SK-N-SH (cell line): ENCODE measurements at regions not wholly inside any gene's neighbourhood (a gene's known extent, or its start where the extent isn't known, plus 50 kb on each side); places are given as distances from the start of the nearest gene placed in this dataset.

Source experiments
- CTCF ChIA-PET: fragments of 300-600, 350-600 bp; formaldehyde crosslinking; extraction: SDS; loops from one replicate; lab custom pipeline; 2021; lab: Yijun Ruan, JAX
- POLR2A ChIA-PET: fragments of 350-600 bp; sonication (Branson Sonifier 250); formaldehyde crosslinking; extraction: SDS; loops from one replicate; lab custom pipeline; 2020; ENCODE audit warnings: antibody characterized with exemption, inconsistent platforms; lab: Yijun Ruan, JAX
- DNase-seq: peaks from one replicate; pipeline ENCODE4 v3.0.0; 2012
- H2AFZ ChIP-seq: fragments of 200-600 bp; sonication (generic); 2 replicates; pipeline ENCODE4 v1.8.1; 2016; ENCODE audit warnings: antibody characterized with exemption, mild to moderate bottlenecking, low read depth
- H3F3A ChIP-seq: fragments of 200-600 bp; sonication (generic); replicated peaks from 2 replicates; pipeline ENCODE3; 2016; ENCODE audit warnings: antibody characterized with exemption, mild to moderate bottlenecking; ENCODE audit not compliant: insufficient read depth
- H3K27ac ChIP-seq, 2 experiments: fragments of 200-500 bp in 1 of 2; fragments of 200-600 bp in 1 of 2; sonication (Bioruptor generic) in 1 of 2; sonication (generic), shearing (Covaris generic) in 1 of 2; 2 replicates each; pipeline versions ENCODE4 v1.5.1 to v1.6.1; 2014 to 2016; ENCODE audit warnings: low read depth in 2 of 2, inconsistent platforms in 1 of 2, low read length in 1 of 2, mild to moderate bottlenecking in 1 of 2, mixed read lengths in 1 of 2
- H3K27me3 ChIP-seq: fragments of 200-600 bp; sonication (generic), shearing (Covaris generic); 2 replicates; pipeline ENCODE4 v1.6.1; 2016; ENCODE audit warnings: mixed run types; ENCODE audit not compliant: insufficient read depth
- H3K36me3 ChIP-seq, 2 experiments: fragments of 200-500 bp in 1 of 2; fragments of 200-600 bp in 1 of 2; sonication (Bioruptor generic) in 1 of 2; sonication (generic) in 1 of 2; replicated peaks in 1 of 2; 2 replicates each; pipeline versions ENCODE3 to v1.5.1; 2014 to 2016; ENCODE audit warnings: low read length in 1 of 2, mild to moderate bottlenecking in 1 of 2; ENCODE audit not compliant: insufficient read depth in 2 of 2, control insufficient read depth in 1 of 2
- H3K4me1 ChIP-seq, 2 experiments: fragments of 200-500 bp in 1 of 2; fragments of 200-600 bp in 1 of 2; sonication (Bioruptor generic) in 1 of 2; sonication (generic), shearing (Covaris generic) in 1 of 2; 2 replicates each; pipeline versions ENCODE4 v1.5.1 to v1.6.1; 2014 to 2016; ENCODE audit warnings: low read depth in 1 of 2, low read length in 1 of 2, mixed run types in 1 of 2; ENCODE audit not compliant: insufficient read depth in 2 of 2, control insufficient read depth in 1 of 2
- H3K4me2 ChIP-seq: fragments of 200-600 bp; sonication (generic), shearing (Covaris generic); 2 replicates; pipeline ENCODE4 v1.6.1; 2017; ENCODE audit warnings: mixed run types
- H3K4me3 ChIP-seq, 2 experiments: fragments of 200-500 bp in 1 of 2; fragments of 200-600 bp in 1 of 2; sonication (Bioruptor generic) in 1 of 2; sonication (generic), shearing (Covaris generic) in 1 of 2; 2 replicates each; pipeline versions ENCODE4 v1.5.1 to v1.8.1; 2014 to 2016; ENCODE audit warnings: low read depth in 2 of 2, inconsistent platforms in 1 of 2, low read length in 1 of 2, mild to moderate bottlenecking in 1 of 2, mixed read lengths in 1 of 2, moderate library complexity in 1 of 2
- H3K79me2 ChIP-seq: fragments of 200-600 bp; sonication (generic); 2 replicates; pipeline ENCODE4 v1.8.1; 2017; ENCODE audit warnings: mild to moderate bottlenecking; ENCODE audit not compliant: insufficient read depth
- H3K9ac ChIP-seq: fragments of 200-600 bp; sonication (generic); 2 replicates; pipeline ENCODE4 v1.6.1; 2017; ENCODE audit warnings: mixed run types
- H3K9me2 ChIP-seq: fragments of 200-600 bp; sonication (generic); 2 replicates; pipeline ENCODE4 v1.6.1; 2017; ENCODE audit warnings: mixed run types
- H3K9me3 ChIP-seq: fragments of 200-600 bp; sonication (generic); 2 replicates; pipeline ENCODE4 v1.6.1; 2017; ENCODE audit warnings: mixed run types, mild to moderate bottlenecking, moderate library complexity
- H4K20me1 ChIP-seq: fragments of 200-600 bp; sonication (generic); 2 replicates; pipeline ENCODE4 v1.6.1; 2017; ENCODE audit warnings: mild to moderate bottlenecking, mixed run types; ENCODE audit not compliant: insufficient read depth
- EP300 ChIP-seq, 2 experiments: IDR thresholded peaks; 2 replicates each; pipeline versions ENCODE4 v1.4.0 to v1.6.1; 2012; ENCODE audit warnings: borderline replicate concordance in 1 of 2, low read depth in 1 of 2, low read length in 1 of 2
- EZH2phosphoT487 ChIP-seq: fragments of 200-600 bp; sonication (generic); IDR thresholded peaks from 2 replicates; pipeline ENCODE4 v1.6.1; 2017; ENCODE audit warnings: low read depth, mixed run types, mild to moderate bottlenecking, antibody characterized with exemption, moderate library complexity, borderline replicate concordance
- NRF1 ChIP-seq: IDR thresholded peaks from 2 replicates; pipeline ENCODE4 v1.6.1; 2012; ENCODE audit warnings: low read depth, mild to moderate bottlenecking, low read length
- RAD21 ChIP-seq: IDR thresholded peaks from 2 replicates; pipeline ENCODE4 v1.6.1; 2012; ENCODE audit warnings: mild to moderate bottlenecking, low read length
- RCOR1 ChIP-seq: fragments of 150-350 bp; IDR thresholded peaks from 2 replicates; pipeline ENCODE4 v1.6.1; 2017; ENCODE audit warnings: antibody characterized with exemption, low read length
- WGBS: methylation state at CpG from one replicate; pipeline ENCODE4 v1.1.6; 2017; ENCODE audit warnings: low lambda C conversion rate; 5-methylcytosine and 5-hydroxymethylcytosine counted together
- TF ChIP-seq, protein P1 (sequence below): fragments of 150-350 bp; IDR thresholded peaks from 2 replicates; pipeline ENCODE4 v1.6.1; 2017; ENCODE audit warnings: antibody characterized with exemption, low read length, low read depth, borderline replicate concordance
- TF ChIP-seq, protein P2 (sequence below): IDR thresholded peaks from 2 replicates; pipeline ENCODE4; 2012
- TF ChIP-seq, protein P3 (sequence below): IDR thresholded peaks from 2 replicates; pipeline ENCODE4 v1.4.0; 2012; ENCODE audit warnings: low read depth, borderline replicate concordance
- TF ChIP-seq, protein P4 (sequence below): IDR thresholded peaks from 2 replicates; pipeline ENCODE4 v1.4.0; 2012; ENCODE audit warnings: low read depth
- TF ChIP-seq, protein P5 (sequence below): IDR thresholded peaks from 2 replicates; pipeline ENCODE4 v1.4.0; 2012; ENCODE audit warnings: low read depth, borderline replicate concordance

DNA sequence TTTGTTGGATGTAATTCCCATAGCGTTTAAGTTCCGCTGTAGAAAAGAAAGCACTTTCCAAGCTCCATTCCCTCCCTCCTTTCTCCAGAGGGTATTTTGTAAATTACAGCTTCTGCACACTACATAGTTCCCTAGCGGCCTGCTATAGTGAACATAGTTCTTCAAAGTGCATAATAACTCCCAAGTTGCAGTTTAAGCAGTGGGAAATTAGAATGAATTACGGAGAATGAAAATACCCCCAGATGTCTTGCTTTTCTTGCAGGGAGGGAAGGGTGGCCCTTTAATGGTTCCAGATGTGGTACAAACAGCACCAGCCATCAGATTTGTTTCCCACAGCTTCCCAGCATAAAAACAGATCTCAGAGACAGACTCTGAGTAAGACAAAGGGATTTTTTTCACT is 893.9 kb downstream of the SUCLG1 start:
- Histone ChIP-seq H3K27ac (no peak overlapping the region), H3K4me2 (no peak overlapping the region), H3K9ac (no peak overlapping the region), H3K36me3 (no peaks in the 10 kb centered on the region), H3F3A (no peaks in the 10 kb centered on the region), H3K9me2 (no peaks in the 10 kb centered on the region; the same call in 1 of the 2 replicates), H4K20me1 (no peaks in the 10 kb centered on the region), H3K79me2 (no peaks in the 10 kb centered on the region), H3K9me3 (no peaks in the 10 kb centered on the region), H3K4me1 (no peaks in the 10 kb centered on the region), H3K4me3 (no peak overlapping the region), H3K27me3 (no peaks in the 10 kb centered on the region), H2AFZ (no peak overlapping the region)
- ChIA-PET CTCF (interaction anchor here (1.6 kb wide), 1 partner anchor 15 kb away, joined by 5 read pairs; no protein-coding TSS in a partner anchor), POLR2A (no interaction called here)
- TF ChIP-seq, protein P1, sequence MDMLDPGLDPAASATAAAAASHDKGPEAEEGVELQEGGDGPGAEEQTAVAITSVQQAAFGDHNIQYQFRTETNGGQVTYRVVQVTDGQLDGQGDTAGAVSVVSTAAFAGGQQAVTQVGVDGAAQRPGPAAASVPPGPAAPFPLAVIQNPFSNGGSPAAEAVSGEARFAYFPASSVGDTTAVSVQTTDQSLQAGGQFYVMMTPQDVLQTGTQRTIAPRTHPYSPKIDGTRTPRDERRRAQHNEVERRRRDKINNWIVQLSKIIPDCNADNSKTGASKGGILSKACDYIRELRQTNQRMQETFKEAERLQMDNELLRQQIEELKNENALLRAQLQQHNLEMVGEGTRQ = no peak
- TF ChIP-seq EP300 (IDR thresholded peaks at IDR 0.05; ENCODE audit: borderline replicate concordance in 1 of 2, low read depth in 1 of 2, low read length in 1 of 2) = no peak
- no peak for DNase-seq
- 17% methylated on average over 4 of the region's 4 CpGs for WGBS

DNA sequence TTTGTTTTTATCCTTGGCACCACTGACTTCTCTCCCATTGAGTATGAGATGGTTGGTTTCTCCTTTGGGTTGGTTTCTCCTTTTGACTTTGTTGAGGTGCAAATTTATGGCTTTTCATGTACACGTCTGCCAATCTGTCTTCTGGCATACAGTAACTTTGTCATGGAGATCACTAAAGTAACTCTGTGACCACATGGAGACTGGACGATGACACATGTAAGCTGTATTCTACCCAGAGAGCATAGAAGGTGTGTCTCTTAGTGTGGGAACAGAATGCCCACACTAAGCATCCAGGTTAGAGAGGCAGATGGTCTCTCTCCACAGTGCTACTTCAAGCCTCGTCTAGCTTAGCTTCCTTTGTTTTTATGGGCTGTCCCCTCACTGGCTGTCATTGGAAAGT is 897.5 kb downstream of the SUCLG1 start:
- H3K9ac ChIP-seq = no peak overlapping the region
- no peak overlapping the region for H3K27ac ChIP-seq
- H3K4me3 ChIP-seq = no peak overlapping the region
- 2% methylated on average over 3 of the region's 3 CpGs for WGBS
- H3K27me3 ChIP-seq = no peaks in the 10 kb centered on the region
- H3K9me2 ChIP-seq = no peaks in the 10 kb centered on the region
- ChIA-PET CTCF (no interaction called here), POLR2A (no interaction called here)
- DNase-seq = no peak
- H3K4me2 ChIP-seq = no peak overlapping the region
- H3K4me1 ChIP-seq = no peaks in the 10 kb centered on the region
- H3K79me2 ChIP-seq = no peaks in the 10 kb centered on the region
- no peaks in the 10 kb centered on the region for H3K9me3 ChIP-seq
- H3K36me3 ChIP-seq = no peaks in the 10 kb centered on the region
- H4K20me1 ChIP-seq = no peaks in the 10 kb centered on the region
- no peak overlapping the region for H2AFZ ChIP-seq
- no peaks in the 10 kb centered on the region for H3F3A ChIP-seq
- TF ChIP-seq NRF1 (no peak), RAD21 (no peak), RCOR1 (no peak), EZH2phosphoT487 (no peak), EP300 (IDR thresholded peaks at IDR 0.05; ENCODE audit: borderline replicate concordance in 1 of 2, low read depth in 1 of 2, low read length in 1 of 2) (no peak)
- TF ChIP-seq, protein P2, sequence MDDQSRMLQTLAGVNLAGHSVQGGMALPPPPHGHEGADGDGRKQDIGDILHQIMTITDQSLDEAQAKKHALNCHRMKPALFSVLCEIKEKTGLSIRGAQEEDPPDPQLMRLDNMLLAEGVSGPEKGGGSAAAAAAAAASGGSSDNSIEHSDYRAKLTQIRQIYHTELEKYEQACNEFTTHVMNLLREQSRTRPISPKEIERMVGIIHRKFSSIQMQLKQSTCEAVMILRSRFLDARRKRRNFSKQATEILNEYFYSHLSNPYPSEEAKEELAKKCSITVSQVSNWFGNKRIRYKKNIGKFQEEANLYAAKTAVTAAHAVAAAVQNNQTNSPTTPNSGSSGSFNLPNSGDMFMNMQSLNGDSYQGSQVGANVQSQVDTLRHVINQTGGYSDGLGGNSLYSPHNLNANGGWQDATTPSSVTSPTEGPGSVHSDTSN = no peak
- TF ChIP-seq, protein P3, sequence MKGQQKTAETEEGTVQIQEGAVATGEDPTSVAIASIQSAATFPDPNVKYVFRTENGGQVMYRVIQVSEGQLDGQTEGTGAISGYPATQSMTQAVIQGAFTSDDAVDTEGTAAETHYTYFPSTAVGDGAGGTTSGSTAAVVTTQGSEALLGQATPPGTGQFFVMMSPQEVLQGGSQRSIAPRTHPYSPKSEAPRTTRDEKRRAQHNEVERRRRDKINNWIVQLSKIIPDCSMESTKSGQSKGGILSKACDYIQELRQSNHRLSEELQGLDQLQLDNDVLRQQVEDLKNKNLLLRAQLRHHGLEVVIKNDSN = no peak
- TF ChIP-seq, protein P4, sequence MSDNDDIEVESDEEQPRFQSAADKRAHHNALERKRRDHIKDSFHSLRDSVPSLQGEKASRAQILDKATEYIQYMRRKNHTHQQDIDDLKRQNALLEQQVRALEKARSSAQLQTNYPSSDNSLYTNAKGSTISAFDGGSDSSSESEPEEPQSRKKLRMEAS = no peak
- TF ChIP-seq, protein P5, sequence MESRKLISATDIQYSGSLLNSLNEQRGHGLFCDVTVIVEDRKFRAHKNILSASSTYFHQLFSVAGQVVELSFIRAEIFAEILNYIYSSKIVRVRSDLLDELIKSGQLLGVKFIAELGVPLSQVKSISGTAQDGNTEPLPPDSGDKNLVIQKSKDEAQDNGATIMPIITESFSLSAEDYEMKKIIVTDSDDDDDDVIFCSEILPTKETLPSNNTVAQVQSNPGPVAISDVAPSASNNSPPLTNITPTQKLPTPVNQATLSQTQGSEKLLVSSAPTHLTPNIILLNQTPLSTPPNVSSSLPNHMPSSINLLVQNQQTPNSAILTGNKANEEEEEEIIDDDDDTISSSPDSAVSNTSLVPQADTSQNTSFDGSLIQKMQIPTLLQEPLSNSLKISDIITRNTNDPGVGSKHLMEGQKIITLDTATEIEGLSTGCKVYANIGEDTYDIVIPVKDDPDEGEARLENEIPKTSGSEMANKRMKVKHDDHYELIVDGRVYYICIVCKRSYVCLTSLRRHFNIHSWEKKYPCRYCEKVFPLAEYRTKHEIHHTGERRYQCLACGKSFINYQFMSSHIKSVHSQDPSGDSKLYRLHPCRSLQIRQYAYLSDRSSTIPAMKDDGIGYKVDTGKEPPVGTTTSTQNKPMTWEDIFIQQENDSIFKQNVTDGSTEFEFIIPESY = no peak
- TF ChIP-seq, all 33 proteins: peak for 0
